GM08714 (cell line): ENCODE measurements at regions not wholly inside any gene's neighbourhood (a gene's known extent, or its start where the extent isn't known, plus 50 kb on each side); places are given as distances from the start of the nearest gene placed in this dataset.

ENCODE experiments used
- H3K4me3 ChIP-seq: fragments of 200-500 bp; sonication (Bioruptor generic); 2 replicates; pipeline ENCODE4 v1.5.1; 2014; ENCODE audit warnings: mild to moderate bottlenecking, low read length, inconsistent platforms
- ZNF274 ChIP-seq: IDR thresholded peaks from 2 replicates; pipeline ENCODE4 v1.6.1; 2012; ENCODE audit warnings: mild to moderate bottlenecking, low read depth, low read length

GRCh38 chr4:77367638-77368037, 210.6 kb downstream of the CCNG2 start:
- no peak for TF ChIP-seq ZNF274
- no peak overlapping the region for H3K4me3 ChIP-seq

- H3K4me3 ChIP-seq: no peak overlapping the region
- TF ChIP-seq ZNF274: no peak
Observed at GRCh38 chr4:77372375-77372774, 215.4 kb downstream of the CCNG2 start.

DNA sequence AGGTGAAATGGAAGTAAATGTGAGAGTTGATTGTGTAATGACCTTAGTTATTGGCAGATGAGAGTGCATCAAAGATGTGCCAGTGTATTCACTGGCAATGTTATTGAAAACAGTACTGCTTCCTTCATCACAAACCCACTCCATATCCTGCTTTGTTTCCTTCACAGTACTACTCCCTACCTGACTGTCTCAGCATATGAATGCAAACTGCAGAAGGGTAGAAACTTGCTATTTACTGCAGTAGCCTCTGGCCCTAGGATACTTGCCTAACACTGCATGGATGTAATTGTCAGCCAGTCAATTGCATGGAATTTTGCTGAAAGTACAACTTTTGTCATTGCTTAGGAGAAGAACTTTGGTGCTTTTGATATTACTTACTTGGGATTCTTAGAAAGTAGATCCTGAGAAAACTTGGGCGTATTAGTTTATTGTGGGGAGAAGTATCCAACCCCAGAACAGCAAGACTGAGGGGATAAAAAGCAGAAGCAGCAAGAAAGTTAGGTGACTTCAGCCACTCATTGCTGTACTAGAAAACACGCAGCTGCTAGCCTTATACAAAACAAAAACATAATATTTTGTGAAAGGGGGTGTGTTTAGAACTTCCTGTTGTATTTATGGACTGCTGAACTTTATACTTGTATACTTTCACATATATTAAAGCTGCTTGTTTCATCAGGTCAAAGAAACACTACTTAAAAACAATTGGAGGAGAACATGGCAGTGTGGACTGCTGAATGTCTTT, 219.0 kb downstream of the CCNG2 start:
- no peak overlapping the region for H3K4me3 ChIP-seq

GRCh38 chr4:77376788-77377460, 219.9 kb downstream of the CCNG2 start:
- no peak overlapping the region for H3K4me3 ChIP-seq
- no peak for TF ChIP-seq ZNF274

More for the DNA sequence above, 219.0 kb downstream of the CCNG2 start:
- TF ChIP-seq ZNF274: no peak

DNA sequence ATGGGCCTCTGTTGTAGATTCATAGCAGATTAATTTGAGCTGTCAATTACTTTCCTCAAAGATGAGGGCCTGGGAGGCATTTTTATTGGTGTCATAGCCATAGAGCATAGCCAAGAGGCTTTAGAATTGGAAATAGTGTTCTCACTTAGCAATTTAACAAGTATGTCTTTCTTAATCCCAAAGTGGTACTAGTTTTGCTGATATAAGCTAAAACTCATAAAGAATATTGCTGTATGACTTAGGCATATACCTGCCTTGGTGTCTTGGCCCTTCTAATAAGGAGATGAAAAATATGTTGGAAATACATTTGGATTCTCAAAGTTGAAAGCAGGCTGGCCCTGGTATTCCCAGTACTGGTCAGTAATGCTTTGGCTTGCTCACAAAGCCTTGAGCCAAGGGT, 221.5 kb upstream of the CXCL13 start:
- no peak for TF ChIP-seq ZNF274
- no peak overlapping the region for H3K4me3 ChIP-seq

DNA sequence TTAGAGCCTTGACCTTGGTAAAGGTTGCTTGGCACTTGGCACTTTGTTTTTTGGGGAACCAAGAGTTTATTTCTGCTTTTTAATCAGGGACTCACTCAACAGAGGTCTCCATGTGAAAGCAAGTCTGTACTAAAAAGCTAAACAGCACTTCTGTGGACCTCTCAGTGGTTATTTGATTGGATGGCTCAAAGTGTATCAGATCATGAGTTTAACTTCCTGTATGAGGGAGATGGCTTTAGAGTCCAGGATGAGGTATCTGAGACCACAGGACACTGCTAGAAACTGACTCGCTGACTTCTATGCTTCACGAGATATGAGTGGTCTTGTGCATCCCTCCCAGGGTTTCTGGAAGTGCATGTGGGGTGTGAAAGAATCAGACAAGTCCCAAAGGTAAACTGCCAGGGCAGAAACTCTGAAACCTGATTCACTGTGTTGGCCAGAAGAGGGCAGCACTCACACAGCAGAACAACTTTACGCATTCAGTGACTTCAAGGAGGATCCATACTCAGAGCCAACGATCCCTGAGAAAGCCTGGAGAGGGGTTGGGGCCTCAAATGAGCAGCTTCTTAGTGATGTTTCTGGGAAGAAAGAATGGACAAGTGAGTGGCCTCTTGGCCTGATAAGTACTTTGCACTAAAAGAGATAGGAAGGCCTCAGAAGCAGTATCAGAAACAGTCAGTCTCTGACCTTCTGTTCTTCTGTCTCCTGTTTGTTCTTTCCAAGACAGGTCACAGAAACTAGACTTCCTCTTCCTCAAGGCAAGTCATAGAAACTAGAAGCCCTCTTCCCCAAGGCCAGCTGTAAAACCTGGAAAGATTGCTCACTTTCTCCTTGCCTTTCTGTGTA, 220.3 kb upstream of the CXCL13 start:
- TF ChIP-seq ZNF274: no peak
- no peak overlapping the region for H3K4me3 ChIP-seq

- no peak overlapping the region for H3K4me3 ChIP-seq
- no peak for TF ChIP-seq ZNF274
Observed at GRCh38 chr4:77393996-77394395, 211.6 kb upstream of the CXCL13 start.

DNA sequence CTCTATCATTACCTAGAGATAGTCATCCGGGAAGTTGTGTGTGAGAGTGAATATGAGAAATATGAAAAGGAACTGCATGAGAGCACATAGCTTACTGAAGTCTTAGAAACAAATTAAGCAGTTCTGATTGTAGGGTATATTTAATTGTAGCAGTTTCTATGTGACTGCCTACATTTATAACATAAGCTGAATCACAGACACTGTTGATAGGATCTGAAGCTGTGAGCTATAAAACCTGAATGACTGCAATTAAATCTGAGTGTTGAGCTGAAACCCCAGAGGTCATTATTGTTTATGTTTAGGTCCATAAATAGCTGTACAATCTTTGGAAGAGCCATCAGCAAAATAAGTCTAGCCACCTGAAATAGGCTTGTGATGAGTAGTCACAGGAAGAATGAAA, 210.1 kb upstream of the CXCL13 start:
- TF ChIP-seq ZNF274: no peak

DNA sequence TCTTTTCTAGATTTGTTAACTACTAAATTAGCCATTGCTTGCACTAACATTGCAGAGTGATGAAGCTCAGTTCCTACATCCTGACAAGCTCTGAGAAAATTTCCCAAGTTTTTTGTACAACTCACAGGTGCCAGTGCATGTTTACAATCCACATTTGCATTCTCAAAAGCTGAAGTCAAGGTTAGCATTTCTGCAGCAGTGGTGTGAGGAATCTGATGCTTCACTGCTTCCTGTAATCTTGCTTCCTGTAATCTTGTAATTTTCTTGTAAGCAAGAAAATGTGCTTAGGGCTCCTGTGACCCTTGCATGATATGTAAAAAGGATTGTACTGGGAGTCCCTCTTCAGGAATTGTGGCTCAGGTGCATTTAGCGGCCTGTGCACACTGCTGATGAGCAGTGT, 207.4 kb upstream of the CXCL13 start:
- no peak overlapping the region for H3K4me3 ChIP-seq
- no peak for TF ChIP-seq ZNF274

More for the DNA sequence above, 210.1 kb upstream of the CXCL13 start:
- no peak overlapping the region for H3K4me3 ChIP-seq

DNA sequence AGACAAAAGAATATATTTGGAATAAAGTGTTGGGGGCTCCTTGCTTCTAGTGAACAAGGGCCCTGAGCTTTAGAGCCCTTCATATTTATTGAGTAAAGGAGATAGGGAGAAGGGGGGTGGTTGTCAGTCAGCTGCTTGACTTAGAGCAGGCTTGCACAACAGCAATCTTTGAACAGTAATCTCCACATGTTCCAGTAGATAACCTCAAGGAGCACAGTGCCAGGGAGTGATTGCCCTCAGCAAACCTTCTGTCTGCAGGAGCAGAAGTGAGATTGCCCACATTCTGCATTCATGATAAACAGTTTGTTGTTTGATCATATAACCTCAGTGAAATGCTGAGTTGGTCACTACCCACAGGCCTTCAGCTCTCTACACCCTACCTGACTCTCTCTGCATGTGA, 205.8 kb upstream of the CXCL13 start:
- H3K4me3 ChIP-seq: no peak overlapping the region
- TF ChIP-seq ZNF274: no peak

DNA sequence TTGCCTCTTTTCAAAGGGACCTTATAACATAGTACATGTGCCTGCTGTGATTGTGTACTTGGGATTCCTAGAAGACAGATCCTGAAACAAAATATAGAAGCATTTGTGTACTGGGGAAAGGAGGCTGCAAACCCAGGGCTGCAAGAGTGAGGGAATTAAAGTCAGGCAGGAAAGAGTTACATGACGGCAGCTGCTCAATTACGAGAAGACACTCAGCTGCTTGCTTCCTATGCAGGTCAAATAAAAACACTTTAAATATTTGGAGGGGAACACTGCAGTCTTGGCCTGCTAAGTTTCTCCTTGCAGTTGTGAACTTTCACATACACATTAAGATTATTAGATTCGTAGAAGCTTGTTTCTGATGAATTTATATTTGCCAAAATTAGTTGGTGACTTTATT, 191.9 kb upstream of the CXCL13 start:
- no peak for TF ChIP-seq ZNF274
- H3K4me3 ChIP-seq: no peak overlapping the region

DNA sequence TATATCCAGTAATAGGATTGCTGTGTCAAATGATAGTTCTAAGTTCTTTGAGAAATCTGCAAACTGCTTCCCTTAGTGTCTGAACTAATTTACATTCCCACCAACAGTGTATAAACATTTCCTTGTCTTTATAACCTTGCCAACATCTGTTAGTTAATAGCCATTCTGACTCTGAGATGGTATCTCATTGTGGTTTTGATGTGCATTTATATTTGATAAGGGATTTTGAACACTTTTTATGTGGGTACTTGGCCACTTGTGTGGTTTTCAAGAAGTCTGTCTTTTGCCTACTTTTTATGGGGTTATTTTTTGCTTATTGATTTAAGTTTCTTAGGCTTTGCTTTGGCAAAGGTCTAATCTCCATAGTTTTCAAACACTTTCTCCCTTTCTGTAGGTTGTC, 189.9 kb upstream of the CXCL13 start:
- TF ChIP-seq ZNF274: no peak
- H3K4me3 ChIP-seq: no peak overlapping the region

- TF ChIP-seq ZNF274: no peak
Observed at GRCh38 chr4:77418333-77418732, 187.3 kb upstream of the CXCL13 start.

DNA sequence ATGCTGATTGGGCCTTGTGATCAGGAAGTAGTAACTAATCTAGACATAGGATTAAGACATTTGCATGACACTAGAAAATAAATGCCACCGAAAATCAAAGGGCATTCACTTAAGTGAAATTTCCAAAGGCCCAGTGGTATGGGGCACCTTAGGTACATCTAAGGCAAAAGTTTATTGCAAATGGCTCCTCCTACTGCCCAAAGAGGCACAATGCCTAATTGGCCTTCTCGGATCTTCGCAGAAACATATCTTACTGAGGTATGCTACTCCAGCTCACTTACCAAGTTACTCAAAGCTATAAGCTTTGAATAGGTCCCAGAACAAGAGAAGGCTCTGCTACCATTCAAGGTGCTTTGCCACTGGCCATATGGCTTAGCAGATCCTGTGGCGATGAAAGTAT, 174.8 kb upstream of the CXCL13 start:
- TF ChIP-seq ZNF274: no peak
- H3K4me3 ChIP-seq: no peak overlapping the region

More at GRCh38 chr4:77418333-77418732, 187.3 kb upstream of the CXCL13 start:
- no peak overlapping the region for H3K4me3 ChIP-seq
